HepG2 (cell line): ENCODE measurements at regions not wholly inside any gene's neighbourhood (a gene's known extent, or its start where the extent isn't known, plus 50 kb on each side); places are given as distances from the start of the nearest gene placed in this dataset.

Experiments used
- GABPA ChIP-seq, 2 experiments: IDR thresholded peaks; 2 replicates each; pipeline ENCODE4 v1.6.1; 2011 to 2016; ENCODE audit warnings: low read depth in 2 of 2, low read length in 1 of 2, missing biosample characterization in 1 of 2, missing genetic modification characterization in 1 of 2
- GTF2F1 ChIP-seq: fragments of 150-350 bp; IDR thresholded peaks from 2 replicates; pipeline ENCODE4 v1.6.1; 2014; ENCODE audit warnings: low read length
- HMG20B ChIP-seq: conservative IDR thresholded peaks from 2 replicates; pipeline ENCODE4 v1.6.1; 2016; ENCODE audit warnings: missing genetic modification reagents, missing compliant biosample characterization
- JARID2 ChIP-seq: sonication (generic); formaldehyde crosslinking; IDR thresholded peaks from 2 replicates; pipeline ENCODE4 v1.8.1; 2023; ENCODE audit warnings: missing genetic modification reagents, inconsistent platforms; ENCODE audit not compliant: insufficient replicate concordance
- MYC ChIP-seq: sonication (generic); formaldehyde crosslinking; IDR thresholded peaks from 2 replicates; pipeline ENCODE4 v1.9.0; 2021; ENCODE audit warnings: missing genetic modification reagents, borderline replicate concordance
- TARDBP ChIP-seq: sonication (generic); formaldehyde crosslinking; IDR thresholded peaks from 2 replicates; pipeline ENCODE4 v1.8.0; 2022; ENCODE audit warnings: mild to moderate bottlenecking, missing genetic modification reagents
- ZBTB21 ChIP-seq: sonication (generic); formaldehyde crosslinking; IDR thresholded peaks from 2 replicates; pipeline ENCODE4 v1.4.0; 2020; ENCODE audit warnings: missing genetic modification reagents
- ZNF138 ChIP-seq: sonication (generic); formaldehyde crosslinking; IDR thresholded peaks from 2 replicates; pipeline ENCODE4 v1.5.0; 2020; ENCODE audit warnings: mild to moderate bottlenecking, low read depth, missing genetic modification reagents
- TF ChIP-seq, protein P1 (sequence below): sonication (generic); formaldehyde crosslinking; IDR thresholded peaks from 2 replicates; pipeline ENCODE4 v1.5.0; 2020; ENCODE audit warnings: mild to moderate bottlenecking, missing genetic modification reagents, moderate library complexity
- TF ChIP-seq, protein P2 (sequence below): sonication (generic); formaldehyde crosslinking; IDR thresholded peaks from 2 replicates; pipeline ENCODE4 v1.5.1; 2020; ENCODE audit warnings: mild to moderate bottlenecking, missing genetic modification reagents, borderline replicate concordance
- TF ChIP-seq, protein P3 (sequence below): sonication (generic); formaldehyde crosslinking; conservative IDR thresholded peaks from 2 replicates; pipeline ENCODE4 v1.4.0; 2020; ENCODE audit warnings: missing genetic modification reagents
- TF ChIP-seq, protein P4 (sequence below): fragments of 450-650 bp; IDR thresholded peaks from 2 replicates; pipeline ENCODE4 v1.6.1; 2017; ENCODE audit warnings: mild to moderate bottlenecking

DNA sequence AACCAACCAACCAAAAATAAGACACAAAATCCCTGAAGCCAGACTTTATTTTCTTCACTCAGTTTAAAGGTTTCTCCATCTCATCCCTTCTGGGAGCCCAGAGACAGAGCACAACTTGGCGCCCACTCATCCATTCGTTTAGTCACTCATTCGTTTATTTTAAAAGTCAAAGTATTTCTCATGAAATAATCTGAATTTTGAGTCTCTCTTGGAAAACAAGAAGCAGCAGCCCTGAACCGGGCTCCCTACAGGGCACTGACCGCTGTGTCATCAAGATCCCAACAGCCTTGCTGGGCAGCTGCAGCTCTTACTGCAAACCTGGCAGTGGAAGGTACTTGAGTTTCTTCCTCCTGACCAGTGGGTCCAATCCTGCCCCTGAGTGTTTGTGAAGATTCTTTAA is 171.6 kb downstream of the THBS2 start:
- TF ChIP-seq, protein P1, sequence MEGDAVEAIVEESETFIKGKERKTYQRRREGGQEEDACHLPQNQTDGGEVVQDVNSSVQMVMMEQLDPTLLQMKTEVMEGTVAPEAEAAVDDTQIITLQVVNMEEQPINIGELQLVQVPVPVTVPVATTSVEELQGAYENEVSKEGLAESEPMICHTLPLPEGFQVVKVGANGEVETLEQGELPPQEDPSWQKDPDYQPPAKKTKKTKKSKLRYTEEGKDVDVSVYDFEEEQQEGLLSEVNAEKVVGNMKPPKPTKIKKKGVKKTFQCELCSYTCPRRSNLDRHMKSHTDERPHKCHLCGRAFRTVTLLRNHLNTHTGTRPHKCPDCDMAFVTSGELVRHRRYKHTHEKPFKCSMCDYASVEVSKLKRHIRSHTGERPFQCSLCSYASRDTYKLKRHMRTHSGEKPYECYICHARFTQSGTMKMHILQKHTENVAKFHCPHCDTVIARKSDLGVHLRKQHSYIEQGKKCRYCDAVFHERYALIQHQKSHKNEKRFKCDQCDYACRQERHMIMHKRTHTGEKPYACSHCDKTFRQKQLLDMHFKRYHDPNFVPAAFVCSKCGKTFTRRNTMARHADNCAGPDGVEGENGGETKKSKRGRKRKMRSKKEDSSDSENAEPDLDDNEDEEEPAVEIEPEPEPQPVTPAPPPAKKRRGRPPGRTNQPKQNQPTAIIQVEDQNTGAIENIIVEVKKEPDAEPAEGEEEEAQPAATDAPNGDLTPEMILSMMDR (CRISPR knock-in tag), result no peak
- TF ChIP-seq, protein P2, sequence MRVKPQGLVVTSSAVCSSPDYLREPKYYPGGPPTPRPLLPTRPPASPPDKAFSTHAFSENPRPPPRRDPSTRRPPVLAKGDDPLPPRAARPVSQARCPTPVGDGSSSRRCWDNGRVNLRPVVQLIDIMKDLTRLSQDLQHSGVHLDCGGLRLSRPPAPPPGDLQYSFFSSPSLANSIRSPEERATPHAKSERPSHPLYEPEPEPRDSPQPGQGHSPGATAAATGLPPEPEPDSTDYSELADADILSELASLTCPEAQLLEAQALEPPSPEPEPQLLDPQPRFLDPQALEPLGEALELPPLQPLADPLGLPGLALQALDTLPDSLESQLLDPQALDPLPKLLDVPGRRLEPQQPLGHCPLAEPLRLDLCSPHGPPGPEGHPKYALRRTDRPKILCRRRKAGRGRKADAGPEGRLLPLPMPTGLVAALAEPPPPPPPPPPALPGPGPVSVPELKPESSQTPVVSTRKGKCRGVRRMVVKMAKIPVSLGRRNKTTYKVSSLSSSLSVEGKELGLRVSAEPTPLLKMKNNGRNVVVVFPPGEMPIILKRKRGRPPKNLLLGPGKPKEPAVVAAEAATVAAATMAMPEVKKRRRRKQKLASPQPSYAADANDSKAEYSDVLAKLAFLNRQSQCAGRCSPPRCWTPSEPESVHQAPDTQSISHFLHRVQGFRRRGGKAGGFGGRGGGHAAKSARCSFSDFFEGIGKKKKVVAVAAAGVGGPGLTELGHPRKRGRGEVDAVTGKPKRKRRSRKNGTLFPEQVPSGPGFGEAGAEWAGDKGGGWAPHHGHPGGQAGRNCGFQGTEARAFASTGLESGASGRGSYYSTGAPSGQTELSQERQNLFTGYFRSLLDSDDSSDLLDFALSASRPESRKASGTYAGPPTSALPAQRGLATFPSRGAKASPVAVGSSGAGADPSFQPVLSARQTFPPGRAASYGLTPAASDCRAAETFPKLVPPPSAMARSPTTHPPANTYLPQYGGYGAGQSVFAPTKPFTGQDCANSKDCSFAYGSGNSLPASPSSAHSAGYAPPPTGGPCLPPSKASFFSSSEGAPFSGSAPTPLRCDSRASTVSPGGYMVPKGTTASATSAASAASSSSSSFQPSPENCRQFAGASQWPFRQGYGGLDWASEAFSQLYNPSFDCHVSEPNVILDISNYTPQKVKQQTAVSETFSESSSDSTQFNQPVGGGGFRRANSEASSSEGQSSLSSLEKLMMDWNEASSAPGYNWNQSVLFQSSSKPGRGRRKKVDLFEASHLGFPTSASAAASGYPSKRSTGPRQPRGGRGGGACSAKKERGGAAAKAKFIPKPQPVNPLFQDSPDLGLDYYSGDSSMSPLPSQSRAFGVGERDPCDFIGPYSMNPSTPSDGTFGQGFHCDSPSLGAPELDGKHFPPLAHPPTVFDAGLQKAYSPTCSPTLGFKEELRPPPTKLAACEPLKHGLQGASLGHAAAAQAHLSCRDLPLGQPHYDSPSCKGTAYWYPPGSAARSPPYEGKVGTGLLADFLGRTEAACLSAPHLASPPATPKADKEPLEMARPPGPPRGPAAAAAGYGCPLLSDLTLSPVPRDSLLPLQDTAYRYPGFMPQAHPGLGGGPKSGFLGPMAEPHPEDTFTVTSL (CRISPR knock-in tag), result no peak
- TF ChIP-seq ZNF138 (CRISPR knock-in tag) (no peak), TARDBP (CRISPR knock-in tag) (no peak), ZBTB21 (CRISPR knock-in tag) (no peak), GABPA (IDR thresholded peaks at IDR 0.05; ENCODE audit: low read depth, low read length) (no peak), GABPA (CRISPR knock-in tag; IDR thresholded peaks at IDR 0.05; ENCODE audit: low read depth) (no peak), GTF2F1 (no peak), JARID2 (no peak), MYC (CRISPR knock-in tag) (no peak), HMG20B (no peak)
- TF ChIP-seq, protein P3, sequence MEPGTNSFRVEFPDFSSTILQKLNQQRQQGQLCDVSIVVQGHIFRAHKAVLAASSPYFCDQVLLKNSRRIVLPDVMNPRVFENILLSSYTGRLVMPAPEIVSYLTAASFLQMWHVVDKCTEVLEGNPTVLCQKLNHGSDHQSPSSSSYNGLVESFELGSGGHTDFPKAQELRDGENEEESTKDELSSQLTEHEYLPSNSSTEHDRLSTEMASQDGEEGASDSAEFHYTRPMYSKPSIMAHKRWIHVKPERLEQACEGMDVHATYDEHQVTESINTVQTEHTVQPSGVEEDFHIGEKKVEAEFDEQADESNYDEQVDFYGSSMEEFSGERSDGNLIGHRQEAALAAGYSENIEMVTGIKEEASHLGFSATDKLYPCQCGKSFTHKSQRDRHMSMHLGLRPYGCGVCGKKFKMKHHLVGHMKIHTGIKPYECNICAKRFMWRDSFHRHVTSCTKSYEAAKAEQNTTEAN (CRISPR knock-in tag), result no peak
- TF ChIP-seq, protein P4, sequence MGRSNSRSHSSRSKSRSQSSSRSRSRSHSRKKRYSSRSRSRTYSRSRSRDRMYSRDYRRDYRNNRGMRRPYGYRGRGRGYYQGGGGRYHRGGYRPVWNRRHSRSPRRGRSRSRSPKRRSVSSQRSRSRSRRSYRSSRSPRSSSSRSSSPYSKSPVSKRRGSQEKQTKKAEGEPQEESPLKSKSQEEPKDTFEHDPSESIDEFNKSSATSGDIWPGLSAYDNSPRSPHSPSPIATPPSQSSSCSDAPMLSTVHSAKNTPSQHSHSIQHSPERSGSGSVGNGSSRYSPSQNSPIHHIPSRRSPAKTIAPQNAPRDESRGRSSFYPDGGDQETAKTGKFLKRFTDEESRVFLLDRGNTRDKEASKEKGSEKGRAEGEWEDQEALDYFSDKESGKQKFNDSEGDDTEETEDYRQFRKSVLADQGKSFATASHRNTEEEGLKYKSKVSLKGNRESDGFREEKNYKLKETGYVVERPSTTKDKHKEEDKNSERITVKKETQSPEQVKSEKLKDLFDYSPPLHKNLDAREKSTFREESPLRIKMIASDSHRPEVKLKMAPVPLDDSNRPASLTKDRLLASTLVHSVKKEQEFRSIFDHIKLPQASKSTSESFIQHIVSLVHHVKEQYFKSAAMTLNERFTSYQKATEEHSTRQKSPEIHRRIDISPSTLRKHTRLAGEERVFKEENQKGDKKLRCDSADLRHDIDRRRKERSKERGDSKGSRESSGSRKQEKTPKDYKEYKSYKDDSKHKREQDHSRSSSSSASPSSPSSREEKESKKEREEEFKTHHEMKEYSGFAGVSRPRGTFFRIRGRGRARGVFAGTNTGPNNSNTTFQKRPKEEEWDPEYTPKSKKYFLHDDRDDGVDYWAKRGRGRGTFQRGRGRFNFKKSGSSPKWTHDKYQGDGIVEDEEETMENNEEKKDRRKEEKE, result no peak
